Activated naive CD8-positive, alpha-beta T cell treated with anti-CD3 and anti-CD28 coated beads, Interleukin-2, amount 50 U/mL, for 24 hours (primary cell): ENCODE measurements at regions not wholly inside any gene's neighbourhood (a gene's known extent, or its start where the extent isn't known, plus 50 kb on each side); places are given as distances from the start of the nearest gene placed in this dataset.

Experiments used
- ATAC-seq: fragments of 150-1000 bp; cut with Tn5 transposase; one replicate; pipeline ENCODE4 v1.10.0; 2021
- DNase-seq: peaks from one replicate; pipeline ENCODE4 v3.0.0; 2021
- H3K27ac Mint-ChIP-seq: one replicate; pipeline ENCODE4 v1.8.0; 2021; ENCODE audit warnings: mild to moderate bottlenecking, mixed read lengths
- H3K27me3 Mint-ChIP-seq: one replicate; pipeline ENCODE4 v1.8.0; 2021; ENCODE audit warnings: mixed read lengths
- H3K36me3 Mint-ChIP-seq: one replicate; pipeline ENCODE4 v1.8.0; 2021; ENCODE audit warnings: low read depth, mixed read lengths
- H3K4me1 Mint-ChIP-seq: one replicate; pipeline ENCODE4 v1.8.0; 2021; ENCODE audit warnings: mixed read lengths
- H3K4me3 Mint-ChIP-seq: one replicate; pipeline ENCODE4 v1.8.0; 2021; ENCODE audit warnings: mild to moderate bottlenecking, moderate library complexity, mixed read lengths
- H3K9me3 Mint-ChIP-seq: one replicate; pipeline ENCODE4 v1.8.0; 2021; ENCODE audit warnings: mixed read lengths

- peak overlapping the region; percentile 92 for H3K27ac Mint-ChIP-seq
- peaks cover 2% of the 10 kb centered on the region for H3K27me3 Mint-ChIP-seq
- H3K36me3 Mint-ChIP-seq, result peaks cover 19% of the 10 kb centered on the region
- ATAC-seq (no peak), DNase-seq (no peak)
- H3K9me3 Mint-ChIP-seq, result peaks cover 12% of the 10 kb centered on the region
- H3K4me1 Mint-ChIP-seq, result peaks cover 70% of the 10 kb centered on the region
- H3K4me3 Mint-ChIP-seq, result no peak overlapping the region
Observed at GRCh38 chr2:7468955-7469354, 551.7 kb downstream of the RNF144A start.

- DNase-seq (no peak), ATAC-seq (no peak)
- Mint-ChIP-seq H3K4me1 (peaks cover 69% of the 10 kb centered on the region), H3K4me3 (no peak overlapping the region), H3K36me3 (peaks cover 16% of the 10 kb centered on the region), H3K27me3 (peaks cover 2% of the 10 kb centered on the region), H3K27ac (peak overlapping the region; percentile 14), H3K9me3 (peaks cover 8% of the 10 kb centered on the region)
Observed at GRCh38 chr2:7471185-7471584, 554.0 kb downstream of the RNF144A start.

GRCh38 chr2:7472465-7472864 lies 555.3 kb downstream of the RNF144A start:
- ATAC-seq (no peak), DNase-seq (no peak)
- Mint-ChIP-seq H3K4me1 (peaks cover 67% of the 10 kb centered on the region), H3K4me3 (no peak overlapping the region), H3K27me3 (peaks cover 2% of the 10 kb centered on the region), H3K9me3 (peaks cover 8% of the 10 kb centered on the region), H3K27ac (peak overlapping the region; percentile 3), H3K36me3 (peaks cover 12% of the 10 kb centered on the region)

GRCh38 chr2:7473135-7473771 lies 556.0 kb downstream of the RNF144A start:
- Mint-ChIP-seq H3K9me3 (peaks cover 3% of the 10 kb centered on the region), H3K27me3 (no peaks in the 10 kb centered on the region), H3K27ac (peak overlapping the region; percentile 77), H3K4me1 (peaks cover 60% of the 10 kb centered on the region), H3K4me3 (peak overlapping the region; percentile 3), H3K36me3 (peaks cover 5% of the 10 kb centered on the region)
- ATAC-seq (no peak), DNase-seq (no peak)

- DNase-seq (no peak), ATAC-seq (no peak)
- Mint-ChIP-seq H3K27me3 (no peaks in the 10 kb centered on the region), H3K27ac (no peak overlapping the region), H3K36me3 (peaks cover 1% of the 10 kb centered on the region), H3K4me3 (no peak overlapping the region), H3K4me1 (peaks cover 49% of the 10 kb centered on the region), H3K9me3 (peaks cover 1% of the 10 kb centered on the region)
Observed at GRCh38 chr2:7476371-7476770, 559.2 kb downstream of the RNF144A start.

GRCh38 chr2:7479603-7480002 lies 562.4 kb downstream of the RNF144A start:
- Mint-ChIP-seq H3K27me3 (no peaks in the 10 kb centered on the region), H3K4me3 (no peak overlapping the region), H3K4me1 (peaks cover 26% of the 10 kb centered on the region), H3K9me3 (peaks cover 15% of the 10 kb centered on the region), H3K36me3 (peaks cover 11% of the 10 kb centered on the region), H3K27ac (no peak overlapping the region)
- ATAC-seq, result no peak
- no peak for DNase-seq

GRCh38 chr2:7480431-7480830 lies 563.2 kb downstream of the RNF144A start:
- H3K9me3 Mint-ChIP-seq, result peaks cover 15% of the 10 kb centered on the region
- ATAC-seq (peak; percentile 90), DNase-seq (no peak)
- H3K4me1 Mint-ChIP-seq, result peaks cover 26% of the 10 kb centered on the region
- H3K36me3 Mint-ChIP-seq, result peaks cover 11% of the 10 kb centered on the region
- H3K27ac Mint-ChIP-seq, result no peak overlapping the region
- H3K4me3 Mint-ChIP-seq, result no peak overlapping the region
- H3K27me3 Mint-ChIP-seq, result no peaks in the 10 kb centered on the region

- no peak overlapping the region for H3K27ac Mint-ChIP-seq
- no peaks in the 10 kb centered on the region for H3K27me3 Mint-ChIP-seq
- H3K9me3 Mint-ChIP-seq, result peaks cover 13% of the 10 kb centered on the region
- no peak overlapping the region for H3K4me3 Mint-ChIP-seq
- DNase-seq (no peak), ATAC-seq (no peak)
- peaks cover 10% of the 10 kb centered on the region for H3K36me3 Mint-ChIP-seq
- H3K4me1 Mint-ChIP-seq, result peaks cover 5% of the 10 kb centered on the region
Observed at GRCh38 chr2:7490672-7491071, 573.5 kb downstream of the RNF144A start.

- Mint-ChIP-seq H3K27ac (no peak overlapping the region), H3K4me1 (peaks cover 16% of the 10 kb centered on the region), H3K4me3 (no peak overlapping the region)
Observed at GRCh38 chr2:7492719-7493118, 575.5 kb downstream of the RNF144A start.

GRCh38 chr2:7497178-7497577 lies 580.0 kb downstream of the RNF144A start:
- H3K4me3 Mint-ChIP-seq, result no peak overlapping the region
- H3K36me3 Mint-ChIP-seq, result peaks cover 10% of the 10 kb centered on the region
- ATAC-seq (no peak), DNase-seq (no peak)
- peaks cover 31% of the 10 kb centered on the region for H3K4me1 Mint-ChIP-seq
- H3K9me3 Mint-ChIP-seq, result peaks cover 8% of the 10 kb centered on the region
- no peak overlapping the region for H3K27ac Mint-ChIP-seq
- H3K27me3 Mint-ChIP-seq, result peaks cover 2% of the 10 kb centered on the region

More at GRCh38 chr2:7492719-7493118, 575.5 kb downstream of the RNF144A start:
- DNase-seq (no peak), ATAC-seq (no peak)
- H3K27me3 Mint-ChIP-seq, result no peaks in the 10 kb centered on the region
- peaks cover 12% of the 10 kb centered on the region for H3K9me3 Mint-ChIP-seq
- peaks cover 10% of the 10 kb centered on the region for H3K36me3 Mint-ChIP-seq

- Mint-ChIP-seq H3K27me3 (peaks cover 2% of the 10 kb centered on the region), H3K27ac (no peak overlapping the region), H3K9me3 (peaks cover 4% of the 10 kb centered on the region), H3K36me3 (peaks cover 7% of the 10 kb centered on the region), H3K4me1 (peaks cover 31% of the 10 kb centered on the region), H3K4me3 (no peak overlapping the region)
- no peak for DNase-seq
- ATAC-seq, result no peak
Observed at GRCh38 chr2:7499018-7499417, 581.8 kb downstream of the RNF144A start.

GRCh38 chr2:7502336-7502735 lies 585.1 kb downstream of the RNF144A start:
- H3K4me1 Mint-ChIP-seq, result peaks cover 27% of the 10 kb centered on the region
- H3K9me3 Mint-ChIP-seq, result no peaks in the 10 kb centered on the region
- peaks cover 2% of the 10 kb centered on the region for H3K27me3 Mint-ChIP-seq
- H3K4me3 Mint-ChIP-seq, result no peak overlapping the region
- DNase-seq (no peak), ATAC-seq (no peak)
- no peak overlapping the region for H3K27ac Mint-ChIP-seq
- no peaks in the 10 kb centered on the region for H3K36me3 Mint-ChIP-seq

GRCh38 chr2:7508296-7508943 lies 591.2 kb downstream of the RNF144A start:
- DNase-seq (no peak), ATAC-seq (no peak)
- Mint-ChIP-seq H3K27me3 (no peaks in the 10 kb centered on the region), H3K36me3 (peaks cover 4% of the 10 kb centered on the region), H3K4me3 (no peak overlapping the region), H3K4me1 (peaks cover 10% of the 10 kb centered on the region), H3K9me3 (peaks cover 4% of the 10 kb centered on the region), H3K27ac (no peak overlapping the region)

- Mint-ChIP-seq H3K36me3 (peaks cover 4% of the 10 kb centered on the region), H3K4me3 (no peak overlapping the region), H3K9me3 (peaks cover 7% of the 10 kb centered on the region), H3K27ac (no peak overlapping the region), H3K4me1 (peaks cover 15% of the 10 kb centered on the region), H3K27me3 (no peaks in the 10 kb centered on the region)
- DNase-seq (no peak), ATAC-seq (no peak)
Observed at GRCh38 chr2:7510353-7510752, 593.1 kb downstream of the RNF144A start.

- Mint-ChIP-seq H3K4me3 (no peak overlapping the region), H3K4me1 (peaks cover 47% of the 10 kb centered on the region), H3K36me3 (peaks cover 8% of the 10 kb centered on the region), H3K27ac (no peak overlapping the region), H3K27me3 (no peaks in the 10 kb centered on the region), H3K9me3 (peaks cover 11% of the 10 kb centered on the region)
- no peak for ATAC-seq
- DNase-seq, result no peak
Observed at GRCh38 chr2:7513834-7514233, 596.6 kb downstream of the RNF144A start.
